ENCODE measurements at regions not wholly inside any gene's neighbourhood (a gene's known extent, or its start where the extent isn't known, plus 50 kb on each side); places are given as distances from the start of the nearest gene placed in this dataset.

GRCh38 chr3:116863822-116864589, 154.4 kb downstream of the TUSC7 start:
- Histone ChIP-seq H3K27me3 (no peaks in the 10 kb centered on the region), H3K27ac (no peak overlapping the region), H3K9me3 (no peaks in the 10 kb centered on the region), H3K36me3 (no peaks in the 10 kb centered on the region), H3K4me1 (peaks cover 0 to 9% (median 0%) of the 10 kb centered on the region in 3 donors), H3K4me3 (peak overlapping the region; percentile 31 to 36)
- peak; percentile 24 to 60 (median 54) for TF ChIP-seq CTCF (IDR thresholded peaks at IDR 0.05)
- TF ChIP-seq POLR2AphosphoS5 (IDR thresholded peaks at IDR 0.05): no peak
- TF ChIP-seq POLR2A (IDR thresholded peaks at IDR 0.05): no peak
- WGBS, 2 donors (ENCODE audit: low coverage in 1 of 2): 8 to 36% methylated on average over 3 to 16 of the region's 16 CpGs
- peak; percentile 34 for ATAC-seq

GRCh38 chr3:116864590-116864927, 155.0 kb downstream of the TUSC7 start:
- H3K36me3 ChIP-seq: no peaks in the 10 kb centered on the region
- no peaks in the 10 kb centered on the region for H3K27me3 ChIP-seq
- H3K4me3 ChIP-seq: peak overlapping the region in 1 of 2 donors; percentile 36
- peaks cover 0 to 9% (median 0%) of the 10 kb centered on the region in 3 donors for H3K4me1 ChIP-seq
- H3K9me3 ChIP-seq: no peaks in the 10 kb centered on the region
- no peak overlapping the region for H3K27ac ChIP-seq
- no peak for ATAC-seq
- TF ChIP-seq EP300 (IDR thresholded peaks at IDR 0.05) (no peak), CTCF (IDR thresholded peaks at IDR 0.05) (no peak), POLR2A (IDR thresholded peaks at IDR 0.05) (no peak), POLR2AphosphoS5 (IDR thresholded peaks at IDR 0.05) (no peak)
- 9 to 11% methylated on average over 7 of the region's 7 CpGs for WGBS, 2 donors (ENCODE audit: low coverage in 1 of 2)

- WGBS, 2 donors (ENCODE audit: low coverage in 1 of 2): 65 to 73% methylated on average over 4 of the region's 4 CpGs
Observed at GRCh38 chr3:116870379-116870778, 160.8 kb downstream of the TUSC7 start.

GRCh38 chr3:116871905-116872304, 162.3 kb downstream of the TUSC7 start:
- Histone ChIP-seq H3K9me3 (peaks cover 0 to 4% (median 0%) of the 10 kb centered on the region in 3 donors), H3K27me3 (no peaks in the 10 kb centered on the region), H3K4me1 (no peaks in the 10 kb centered on the region), H3K36me3 (no peaks in the 10 kb centered on the region), H3K27ac (no peak overlapping the region), H3K4me3 (no peak overlapping the region)
- 82 to 92% methylated on average over 1 of the region's 1 CpG for WGBS, 2 donors (ENCODE audit: low coverage in 1 of 2)
- TF ChIP-seq CTCF (IDR thresholded peaks at IDR 0.05) (no peak), POLR2A (IDR thresholded peaks at IDR 0.05) (no peak), POLR2AphosphoS5 (IDR thresholded peaks at IDR 0.05) (no peak), EP300 (IDR thresholded peaks at IDR 0.05) (no peak)
- no peak for ATAC-seq

More at GRCh38 chr3:116870379-116870778, 160.8 kb downstream of the TUSC7 start:
- Histone ChIP-seq H3K27ac (no peak overlapping the region), H3K9me3 (peaks cover 0 to 3% (median 0%) of the 10 kb centered on the region in 3 donors), H3K36me3 (no peaks in the 10 kb centered on the region), H3K27me3 (no peaks in the 10 kb centered on the region), H3K4me3 (no peak overlapping the region), H3K4me1 (no peaks in the 10 kb centered on the region)
- no peak for TF ChIP-seq POLR2AphosphoS5 (IDR thresholded peaks at IDR 0.05)
- TF ChIP-seq EP300 (IDR thresholded peaks at IDR 0.05): no peak
- TF ChIP-seq CTCF (IDR thresholded peaks at IDR 0.05): no peak
- TF ChIP-seq POLR2A (IDR thresholded peaks at IDR 0.05): no peak
- ATAC-seq: no peak

- TF ChIP-seq POLR2A (IDR thresholded peaks at IDR 0.05) (no peak), CTCF (IDR thresholded peaks at IDR 0.05) (no peak), EP300 (IDR thresholded peaks at IDR 0.05) (no peak), POLR2AphosphoS5 (IDR thresholded peaks at IDR 0.05) (no peak)
- WGBS, 2 donors (ENCODE audit: low coverage in 1 of 2): 42 to 80% methylated on average over 1 to 2 of the region's 2 CpGs
- Histone ChIP-seq H3K9me3 (peaks cover 0 to 4% (median 0%) of the 10 kb centered on the region in 3 donors), H3K4me1 (no peaks in the 10 kb centered on the region), H3K4me3 (no peak overlapping the region), H3K27ac (no peak overlapping the region), H3K27me3 (no peaks in the 10 kb centered on the region), H3K36me3 (no peaks in the 10 kb centered on the region)
- no peak for ATAC-seq
Observed at GRCh38 chr3:116872688-116873087, 163.1 kb downstream of the TUSC7 start.
